SK-N-SH (cell line): ENCODE measurements at regions not wholly inside any gene's neighbourhood (a gene's known extent, or its start where the extent isn't known, plus 50 kb on each side); places are given as distances from the start of the nearest gene placed in this dataset.

Experiments
- CTCF ChIA-PET: fragments of 300-600, 350-600 bp; formaldehyde crosslinking; extraction: SDS; loops from one replicate; lab custom pipeline; 2021; lab: Yijun Ruan, JAX
- POLR2A ChIA-PET: fragments of 350-600 bp; sonication (Branson Sonifier 250); formaldehyde crosslinking; extraction: SDS; loops from one replicate; lab custom pipeline; 2020; ENCODE audit warnings: antibody characterized with exemption, inconsistent platforms; lab: Yijun Ruan, JAX
- DNase-seq: peaks from one replicate; pipeline ENCODE4 v3.0.0; 2012
- H2AFZ ChIP-seq: fragments of 200-600 bp; sonication (generic); 2 replicates; pipeline ENCODE4 v1.8.1; 2016; ENCODE audit warnings: antibody characterized with exemption, mild to moderate bottlenecking, low read depth
- H3F3A ChIP-seq: fragments of 200-600 bp; sonication (generic); replicated peaks from 2 replicates; pipeline ENCODE3; 2016; ENCODE audit warnings: antibody characterized with exemption, mild to moderate bottlenecking; ENCODE audit not compliant: insufficient read depth
- H3K27ac ChIP-seq, 2 experiments: fragments of 200-500 bp in 1 of 2; fragments of 200-600 bp in 1 of 2; sonication (Bioruptor generic) in 1 of 2; sonication (generic), shearing (Covaris generic) in 1 of 2; 2 replicates each; pipeline versions ENCODE4 v1.5.1 to v1.6.1; 2014 to 2016; ENCODE audit warnings: low read depth in 2 of 2, inconsistent platforms in 1 of 2, low read length in 1 of 2, mild to moderate bottlenecking in 1 of 2, mixed read lengths in 1 of 2
- H3K27me3 ChIP-seq: fragments of 200-600 bp; sonication (generic), shearing (Covaris generic); 2 replicates; pipeline ENCODE4 v1.6.1; 2016; ENCODE audit warnings: mixed run types; ENCODE audit not compliant: insufficient read depth
- H3K36me3 ChIP-seq, 2 experiments: fragments of 200-500 bp in 1 of 2; fragments of 200-600 bp in 1 of 2; sonication (Bioruptor generic) in 1 of 2; sonication (generic) in 1 of 2; replicated peaks in 1 of 2; 2 replicates each; pipeline versions ENCODE3 to v1.5.1; 2014 to 2016; ENCODE audit warnings: low read length in 1 of 2, mild to moderate bottlenecking in 1 of 2; ENCODE audit not compliant: insufficient read depth in 2 of 2, control insufficient read depth in 1 of 2
- H3K4me1 ChIP-seq, 2 experiments: fragments of 200-500 bp in 1 of 2; fragments of 200-600 bp in 1 of 2; sonication (Bioruptor generic) in 1 of 2; sonication (generic), shearing (Covaris generic) in 1 of 2; 2 replicates each; pipeline versions ENCODE4 v1.5.1 to v1.6.1; 2014 to 2016; ENCODE audit warnings: low read depth in 1 of 2, low read length in 1 of 2, mixed run types in 1 of 2; ENCODE audit not compliant: insufficient read depth in 2 of 2, control insufficient read depth in 1 of 2
- H3K4me2 ChIP-seq: fragments of 200-600 bp; sonication (generic), shearing (Covaris generic); 2 replicates; pipeline ENCODE4 v1.6.1; 2017; ENCODE audit warnings: mixed run types
- H3K4me3 ChIP-seq, 2 experiments: fragments of 200-500 bp in 1 of 2; fragments of 200-600 bp in 1 of 2; sonication (Bioruptor generic) in 1 of 2; sonication (generic), shearing (Covaris generic) in 1 of 2; 2 replicates each; pipeline versions ENCODE4 v1.5.1 to v1.8.1; 2014 to 2016; ENCODE audit warnings: low read depth in 2 of 2, inconsistent platforms in 1 of 2, low read length in 1 of 2, mild to moderate bottlenecking in 1 of 2, mixed read lengths in 1 of 2, moderate library complexity in 1 of 2
- H3K79me2 ChIP-seq: fragments of 200-600 bp; sonication (generic); 2 replicates; pipeline ENCODE4 v1.8.1; 2017; ENCODE audit warnings: mild to moderate bottlenecking; ENCODE audit not compliant: insufficient read depth
- H3K9ac ChIP-seq: fragments of 200-600 bp; sonication (generic); 2 replicates; pipeline ENCODE4 v1.6.1; 2017; ENCODE audit warnings: mixed run types
- H3K9me2 ChIP-seq: fragments of 200-600 bp; sonication (generic); 2 replicates; pipeline ENCODE4 v1.6.1; 2017; ENCODE audit warnings: mixed run types
- H3K9me3 ChIP-seq: fragments of 200-600 bp; sonication (generic); 2 replicates; pipeline ENCODE4 v1.6.1; 2017; ENCODE audit warnings: mixed run types, mild to moderate bottlenecking, moderate library complexity
- H4K20me1 ChIP-seq: fragments of 200-600 bp; sonication (generic); 2 replicates; pipeline ENCODE4 v1.6.1; 2017; ENCODE audit warnings: mild to moderate bottlenecking, mixed run types; ENCODE audit not compliant: insufficient read depth
- ELF1 ChIP-seq: IDR thresholded peaks from 2 replicates; pipeline ENCODE4 v1.4.0; 2012
- FOSL2 ChIP-seq: IDR thresholded peaks from 2 replicates; pipeline ENCODE4 v1.4.0; 2012; ENCODE audit warnings: low read depth, mild to moderate bottlenecking, moderate library complexity, borderline replicate concordance
- FOXJ3 ChIP-seq: sonication (generic); formaldehyde crosslinking; IDR thresholded peaks from 2 replicates; pipeline ENCODE4 v1.5.1; 2020; ENCODE audit warnings: mild to moderate bottlenecking, missing genetic modification reagents
- FOXM1 ChIP-seq: IDR thresholded peaks from 2 replicates; pipeline ENCODE4 v1.4.0; 2012; ENCODE audit warnings: low read depth, mild to moderate bottlenecking
- GATA2 ChIP-seq: sonication (generic); formaldehyde crosslinking; IDR thresholded peaks from 2 replicates; pipeline ENCODE4 v1.5.0; 2020; ENCODE audit warnings: mild to moderate bottlenecking, missing genetic modification reagents
- JUND ChIP-seq: IDR thresholded peaks from 2 replicates; pipeline ENCODE4 v1.4.0; 2012
- MAX ChIP-seq: IDR thresholded peaks from 2 replicates; pipeline ENCODE4 v1.4.0; 2012; ENCODE audit warnings: low read depth
- MEF2A ChIP-seq: IDR thresholded peaks from 2 replicates; pipeline ENCODE4 v1.4.0; 2012; ENCODE audit warnings: low read depth, borderline replicate concordance
- NFIC ChIP-seq: IDR thresholded peaks from 2 replicates; pipeline ENCODE4 v1.4.0; 2012; ENCODE audit warnings: borderline replicate concordance
- POLR2AphosphoS5 ChIP-seq: IDR thresholded peaks from 2 replicates; pipeline ENCODE4 v1.6.1; 2012; ENCODE audit warnings: low read depth, low read length
- RCOR1 ChIP-seq: fragments of 150-350 bp; IDR thresholded peaks from 2 replicates; pipeline ENCODE4 v1.6.1; 2017; ENCODE audit warnings: antibody characterized with exemption, low read length
- RXRA ChIP-seq: IDR thresholded peaks from 2 replicates; pipeline ENCODE4 v1.4.0; 2012; ENCODE audit warnings: low read depth, mild to moderate bottlenecking, borderline replicate concordance
- SIN3A ChIP-seq: IDR thresholded peaks from 2 replicates; pipeline ENCODE4 v1.6.1; 2012; ENCODE audit warnings: low read depth, mild to moderate bottlenecking, low read length, moderate library complexity, borderline replicate concordance
- SMC3 ChIP-seq: IDR thresholded peaks from 2 replicates; pipeline ENCODE4 v1.6.1; 2012; ENCODE audit warnings: low read depth, low read length, improper control_type of control experiment
- TAF1 ChIP-seq: IDR thresholded peaks from 2 replicates; pipeline ENCODE4 v1.6.1; 2012; ENCODE audit warnings: low read depth, mild to moderate bottlenecking, low read length, moderate library complexity, borderline replicate concordance
- USF1 ChIP-seq: IDR thresholded peaks from 2 replicates; pipeline ENCODE4 v1.4.0; 2012; ENCODE audit warnings: low read depth, borderline replicate concordance
- USF2 ChIP-seq: fragments of 150-350 bp; IDR thresholded peaks from 2 replicates; pipeline ENCODE4 v1.6.1; 2017; ENCODE audit warnings: antibody characterized with exemption, low read length, low read depth, borderline replicate concordance
- YY1 ChIP-seq: IDR thresholded peaks from 2 replicates; pipeline ENCODE4 v1.4.0; 2012; ENCODE audit warnings: low read depth, mild to moderate bottlenecking
- WGBS: methylation state at CpG from one replicate; pipeline ENCODE4 v1.1.6; 2017; ENCODE audit warnings: low lambda C conversion rate; 5-methylcytosine and 5-hydroxymethylcytosine counted together

GRCh38 chrX:117063224-117063623, 600.4 kb upstream of the CT83 start (continued):
- TF ChIP-seq SMC3 = no peak

- CTCF ChIA-PET = no interaction called here
- TF ChIP-seq RCOR1 = no peak
- no peak for TF ChIP-seq USF1
- no peak for TF ChIP-seq MAX
- no peak for TF ChIP-seq SIN3A
- no peak for TF ChIP-seq RXRA
- no peak for TF ChIP-seq NFIC
- TF ChIP-seq GATA2 (CRISPR knock-in tag) = no peak
- TF ChIP-seq ELF1 = no peak
- TF ChIP-seq YY1 = no peak
- no peak for TF ChIP-seq POLR2AphosphoS5
- TF ChIP-seq MEF2A = no peak
- TF ChIP-seq FOXM1 = no peak
- no peak for TF ChIP-seq JUND
- no peaks in the 10 kb centered on the region for H3F3A ChIP-seq
- no peaks in the 10 kb centered on the region for H3K4me1 ChIP-seq
- H3K9me3 ChIP-seq = no peaks in the 10 kb centered on the region
- H3K9ac ChIP-seq = no peak overlapping the region
- no peaks in the 10 kb centered on the region for H4K20me1 ChIP-seq
- H2AFZ ChIP-seq = no peak overlapping the region
- POLR2A ChIA-PET = no interaction called here
- no peak for DNase-seq
- no peaks in the 10 kb centered on the region for H3K27me3 ChIP-seq
- no peak overlapping the region for H3K4me3 ChIP-seq
- H3K4me2 ChIP-seq = no peak overlapping the region
- H3K9me2 ChIP-seq = no peaks in the 10 kb centered on the region
- H3K79me2 ChIP-seq = no peaks in the 10 kb centered on the region
- H3K27ac ChIP-seq = no peak overlapping the region
- H3K36me3 ChIP-seq = no peaks in the 10 kb centered on the region
Observed at GRCh38 chrX:117059848-117060247, 597.1 kb upstream of the CT83 start.

- no peaks in the 10 kb centered on the region for H3K4me1 ChIP-seq
- H3K36me3 ChIP-seq = no peaks in the 10 kb centered on the region
- H3K9me3 ChIP-seq = no peaks in the 10 kb centered on the region
- WGBS = 2% methylated on average over 1 of the region's 1 CpG
- H2AFZ ChIP-seq = no peak overlapping the region
- H3K4me2 ChIP-seq = no peak overlapping the region
- CTCF ChIA-PET = no interaction called here
- H3F3A ChIP-seq = no peaks in the 10 kb centered on the region
- no peaks in the 10 kb centered on the region for H3K9me2 ChIP-seq
- no peak for TF ChIP-seq FOXJ3 (CRISPR knock-in tag)
- TF ChIP-seq TAF1 = no peak
- TF ChIP-seq USF2 = no peak
- no peak for TF ChIP-seq FOSL2
- TF ChIP-seq POLR2AphosphoS5 = no peak
- no peak for TF ChIP-seq FOXM1
- no peak for TF ChIP-seq USF1
- no peaks in the 10 kb centered on the region for H3K79me2 ChIP-seq
- no peak for DNase-seq
- no peak overlapping the region for H3K4me3 ChIP-seq
- no peaks in the 10 kb centered on the region for H4K20me1 ChIP-seq
- H3K27me3 ChIP-seq = no peaks in the 10 kb centered on the region
- no peak overlapping the region for H3K9ac ChIP-seq
- H3K27ac ChIP-seq = no peak overlapping the region
- POLR2A ChIA-PET = no interaction called here
Observed at GRCh38 chrX:117053260-117053659, 590.5 kb upstream of the CT83 start.
